GM13976 (cell line): ENCODE measurements at regions not wholly inside any gene's neighbourhood (a gene's known extent, or its start where the extent isn't known, plus 50 kb on each side); places are given as distances from the start of the nearest gene placed in this dataset.
A peak's percentile ranks its signal among the peaks of the same experiment; 100 is the strongest.

Experiments
- DNase-seq: peaks from one replicate; pipeline ENCODE4 v3.0.0; 2012; ENCODE audit warnings: low spot score
- CTCF ChIP-seq: IDR thresholded peaks from 2 replicates; pipeline ENCODE4 v1.5.1; 2012; ENCODE audit warnings: borderline replicate concordance, mild to moderate bottlenecking; ENCODE audit not compliant: insufficient read depth; ENCODE audit errors: extremely low read depth, missing control alignments, control extremely low read depth
- in situ Hi-C: fragments of 300-500 bp; cut with MboI; formaldehyde crosslinking; loops from one replicate; pipeline ENCODE4 v1.12.0; 2022; ENCODE audit warnings: low sequenced_read_pairs, mixed read lengths, inconsistent platforms; ENCODE audit not compliant: unreplicated experiment

GRCh38 chr6:122859676-122860075, 70.6 kb downstream of the SMPDL3A start:
- DNase-seq = no peak
- in situ Hi-C loops = loop anchor here (25.0 kb wide), 1 partner anchor 453 kb away; no protein-coding TSS in a partner anchor
- TF ChIP-seq CTCF = no peak

GRCh38 chr6:122861594-122861993, 72.5 kb downstream of the SMPDL3A start:
- no peak for TF ChIP-seq CTCF
- DNase-seq = no peak
- in situ Hi-C loops = loop anchor here (25.0 kb wide), 1 partner anchor 451 kb away; no protein-coding TSS in a partner anchor

- TF ChIP-seq CTCF = no peak
- no peak for DNase-seq
- in situ Hi-C loops = loop anchor here (25.0 kb wide), 1 partner anchor 444 kb away; no protein-coding TSS in a partner anchor
These were observed 79.1 kb downstream of the SMPDL3A start for GRCh38 chr6:122868137-122868536.

- TF ChIP-seq CTCF = peak; percentile 51
- DNase-seq = peak; percentile 52
- in situ Hi-C loops = loop anchor here (25.0 kb wide), 1 partner anchor 443 kb away; no protein-coding TSS in a partner anchor
These were observed 80.5 kb downstream of the SMPDL3A start for GRCh38 chr6:122869437-122870024.

GRCh38 chr6:122871079-122871478, 82.0 kb downstream of the SMPDL3A start:
- no peak for DNase-seq
- in situ Hi-C loops = loop anchor here (25.0 kb wide), 1 partner anchor 441 kb away; no protein-coding TSS in a partner anchor

GRCh38 chr6:122872311-122872710, 83.3 kb downstream of the SMPDL3A start:
- in situ Hi-C loops = loop anchor here (25.0 kb wide), 1 partner anchor 440 kb away; no protein-coding TSS in a partner anchor
- TF ChIP-seq CTCF = no peak
- DNase-seq = no peak

More at GRCh38 chr6:122871079-122871478, 82.0 kb downstream of the SMPDL3A start:
- no peak for TF ChIP-seq CTCF

GRCh38 chr6:122877302-122877701, 88.2 kb downstream of the SMPDL3A start:
- in situ Hi-C loops = no loop called here
- no peak for TF ChIP-seq CTCF
- no peak for DNase-seq
